NCI-H2081 (cell line): ENCODE measurements at regions not wholly inside any gene's neighbourhood (a gene's known extent, or its start where the extent isn't known, plus 50 kb on each side); places are given as distances from the start of the nearest gene placed in this dataset.
"Not testable (repeated sequence)": the region's sequence is repeated elsewhere in the genome, so short reads cannot be mapped to it uniquely, and the experiment has no call there.

ENCODE experiments used
- DNase-seq, 2 experiments: peaks; one replicate each; lab custom pipeline; 2025; lab: John Stamatoyannopoulos, UW

- no peak for DNase-seq
Observed at GRCh38 chr20:58040447-58041290, 187.8 kb downstream of the ANKRD60 start.

DNA sequence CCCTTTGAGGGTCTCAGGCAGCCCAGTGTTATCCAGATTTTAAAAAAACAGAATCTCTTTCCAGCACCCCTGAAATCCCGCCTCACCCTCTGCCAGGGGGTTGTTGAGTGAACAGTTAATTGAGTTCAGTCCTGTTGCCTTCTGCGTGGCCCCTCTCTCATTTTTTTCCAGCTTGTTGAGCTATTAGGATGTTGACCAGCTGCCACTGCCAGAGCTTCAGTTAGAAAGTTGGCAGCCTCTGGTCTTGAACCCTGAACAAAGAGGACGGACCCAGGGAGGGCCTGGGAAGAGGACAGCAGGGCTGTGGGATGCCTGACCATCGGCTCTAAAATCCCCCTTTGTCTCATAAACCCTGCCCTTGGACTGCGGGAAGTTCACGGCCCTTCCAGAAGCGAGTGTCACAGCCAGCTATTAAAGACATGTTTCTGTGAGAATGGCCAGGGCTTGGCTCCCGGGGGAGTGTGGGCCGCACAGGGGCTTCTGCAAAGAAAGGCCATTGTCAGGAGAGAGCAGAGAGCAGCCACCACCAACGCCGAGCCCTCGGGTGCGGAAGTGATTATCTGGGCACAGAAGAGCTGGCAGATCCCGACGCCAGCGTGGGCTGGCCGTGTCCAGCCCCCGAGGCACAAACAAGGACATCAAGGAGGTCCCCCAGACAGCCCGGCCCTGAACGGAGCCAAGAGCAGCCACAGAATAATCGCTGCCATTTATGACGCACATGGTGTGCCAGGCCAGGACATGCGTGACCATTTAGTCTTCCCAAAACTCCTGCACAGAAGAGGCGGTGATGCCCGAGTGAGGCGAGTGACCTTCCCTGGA lies 189.0 kb downstream of the ANKRD60 start:
- DNase-seq = no peak

DNA sequence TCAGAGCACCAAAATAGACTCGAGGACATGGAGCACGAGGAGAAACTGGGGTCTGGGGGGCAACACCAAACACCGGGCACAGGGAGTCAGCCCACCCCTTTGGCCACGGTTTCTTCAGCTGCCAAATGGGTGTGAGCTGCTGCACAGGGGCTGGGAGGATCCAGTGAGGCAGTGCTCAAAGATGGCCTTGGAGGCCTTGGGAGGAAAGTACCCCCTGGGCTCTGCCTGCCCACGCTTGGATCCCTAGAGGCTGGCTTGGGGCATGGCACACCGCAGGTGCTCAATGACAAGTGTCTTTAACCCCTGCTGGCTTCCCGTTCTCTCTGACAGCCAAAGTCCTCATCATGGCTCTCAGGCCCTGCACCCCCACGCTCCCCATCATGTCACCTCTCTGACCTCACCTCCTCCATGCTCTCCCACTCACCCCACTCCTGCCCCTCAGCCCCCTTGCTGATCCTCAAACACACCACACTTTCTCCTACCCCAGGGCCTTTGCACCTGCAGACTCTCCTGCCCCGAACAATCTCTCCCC lies 190.3 kb downstream of the ANKRD60 start:
- DNase-seq = no peak

DNA sequence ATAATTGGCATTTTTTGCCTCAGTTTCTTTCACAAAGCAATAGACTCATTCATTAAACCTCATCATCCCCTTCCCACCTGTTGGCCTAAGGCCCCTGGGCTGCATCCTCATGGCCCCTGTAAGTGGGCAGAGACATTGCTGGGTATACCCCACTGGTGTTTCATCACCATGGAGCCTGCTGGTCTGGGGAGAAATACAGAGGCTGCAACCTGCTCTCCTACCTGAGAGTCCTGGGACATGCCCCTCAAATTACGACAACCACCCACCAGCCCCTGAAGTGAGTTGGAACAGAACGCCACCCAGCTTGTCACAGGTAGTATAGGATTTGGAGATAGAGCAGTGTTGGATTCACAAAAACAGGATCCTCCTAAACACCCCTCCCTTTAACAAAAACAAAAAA lies 190.8 kb downstream of the ANKRD60 start:
- DNase-seq = no peak

- DNase-seq = no peak
Observed at GRCh38 chr20:58033026-58033536, 195.4 kb downstream of the ANKRD60 start.

GRCh38 chr20:58032599-58032998 lies 195.9 kb downstream of the ANKRD60 start:
- DNase-seq = no peak

GRCh38 chr20:58031350-58031749 lies 197.1 kb downstream of the ANKRD60 start:
- DNase-seq = not testable (repeated sequence)

DNA sequence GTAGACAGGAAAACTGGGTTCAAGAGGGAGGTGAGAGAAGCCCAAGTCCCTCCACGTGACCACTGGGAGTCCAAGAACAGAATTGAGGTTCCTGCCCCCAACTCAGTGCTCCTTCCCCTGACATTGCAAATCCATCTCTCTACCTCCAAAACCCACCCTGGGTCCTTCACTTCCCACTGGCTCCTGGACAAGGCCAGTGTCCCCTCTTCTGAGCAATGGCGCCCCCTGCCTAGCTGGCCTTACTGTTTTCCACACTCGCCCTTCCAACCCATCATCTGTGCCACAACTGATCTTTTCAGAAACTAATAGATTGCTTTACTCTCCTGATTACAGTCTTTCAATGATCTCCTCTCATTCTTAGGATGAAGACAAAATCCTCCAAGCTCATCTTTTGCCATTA lies 200.3 kb downstream of the ANKRD60 start:
- no peak for DNase-seq

DNA sequence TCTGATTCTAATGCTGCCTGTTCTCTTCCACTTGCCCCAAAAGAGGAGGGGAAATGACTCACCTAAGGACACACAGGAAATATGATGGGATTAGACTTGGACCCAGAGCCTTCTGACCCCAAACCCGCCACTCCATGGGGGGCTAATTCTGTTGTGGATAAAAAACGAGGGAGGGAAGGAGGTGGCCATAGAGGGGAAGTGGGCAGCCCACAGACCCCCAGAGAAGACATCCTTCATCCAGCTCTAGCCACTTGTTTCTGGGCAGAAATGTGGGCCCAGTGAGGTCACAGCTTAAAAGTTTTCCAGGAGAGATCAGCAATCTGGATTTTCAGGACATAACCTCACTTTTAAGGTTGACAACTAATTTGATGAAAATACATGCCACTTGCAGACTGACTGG lies 202.1 kb downstream of the ANKRD60 start:
- no peak for DNase-seq

DNA sequence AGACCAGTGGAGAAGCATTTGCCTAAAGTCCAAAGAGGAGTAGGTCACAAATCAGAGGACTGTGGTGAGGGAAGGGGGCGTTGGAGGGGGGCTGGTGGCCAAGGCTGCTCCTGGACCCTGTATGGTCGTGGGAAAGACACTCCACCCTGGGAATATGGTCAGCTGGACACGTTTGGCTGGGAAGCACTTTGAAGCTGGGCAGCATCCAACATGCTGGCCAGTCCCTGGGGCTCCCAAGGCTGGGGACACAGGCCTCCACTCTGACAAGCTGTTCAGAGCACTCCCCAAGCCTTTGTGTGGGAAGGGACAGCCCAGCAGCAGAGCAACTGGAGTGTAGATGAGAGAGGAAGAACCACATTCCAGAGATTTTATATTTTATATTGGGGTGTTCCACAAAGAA lies 203.2 kb downstream of the ANKRD60 start:
- DNase-seq = no peak

- DNase-seq = no peak
Observed at GRCh38 chr20:58024241-58024721, 204.2 kb downstream of the ANKRD60 start.

GRCh38 chr20:58023781-58024180 lies 204.7 kb downstream of the ANKRD60 start:
- no peak for DNase-seq

DNA sequence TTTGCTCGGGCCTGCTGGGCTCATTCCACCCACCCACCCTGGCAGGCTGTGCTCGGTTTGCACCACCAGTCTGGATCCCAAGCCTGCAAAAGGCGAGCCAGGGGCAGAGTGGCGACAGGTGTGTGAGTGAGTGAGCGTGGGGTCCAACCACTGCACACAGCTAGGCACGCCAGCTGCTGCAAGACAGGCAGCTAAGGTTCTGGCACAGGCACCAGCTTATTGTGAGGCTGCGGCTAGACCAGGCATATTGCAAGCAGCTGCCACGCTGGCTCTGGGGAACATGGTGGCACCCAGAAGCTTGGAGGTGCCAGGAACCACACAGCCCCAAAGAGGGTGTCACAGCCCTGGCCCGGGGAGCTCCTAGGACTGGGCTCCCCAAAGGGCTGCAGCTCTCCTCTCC lies 205.1 kb downstream of the ANKRD60 start:
- DNase-seq = no peak

DNA sequence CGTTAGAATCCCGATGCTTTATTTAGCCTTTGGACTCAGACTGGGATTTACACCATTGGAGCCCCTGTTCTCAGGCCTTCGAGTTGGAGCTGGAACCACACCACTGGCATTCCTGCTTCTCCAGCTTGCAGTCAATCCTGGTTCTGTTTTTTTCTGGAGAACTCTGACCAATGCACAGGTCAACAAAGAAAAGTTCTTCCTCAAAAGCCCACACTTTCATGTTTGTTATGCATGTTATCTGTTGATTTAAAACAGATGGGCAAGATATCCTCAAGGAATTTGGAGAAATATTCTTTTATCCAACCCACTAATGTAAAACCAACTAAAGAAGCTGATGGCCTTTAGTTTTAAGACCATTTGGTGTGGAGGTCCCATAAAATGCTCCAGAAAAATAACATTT lies 205.7 kb downstream of the ANKRD60 start:
- DNase-seq = no peak

DNA sequence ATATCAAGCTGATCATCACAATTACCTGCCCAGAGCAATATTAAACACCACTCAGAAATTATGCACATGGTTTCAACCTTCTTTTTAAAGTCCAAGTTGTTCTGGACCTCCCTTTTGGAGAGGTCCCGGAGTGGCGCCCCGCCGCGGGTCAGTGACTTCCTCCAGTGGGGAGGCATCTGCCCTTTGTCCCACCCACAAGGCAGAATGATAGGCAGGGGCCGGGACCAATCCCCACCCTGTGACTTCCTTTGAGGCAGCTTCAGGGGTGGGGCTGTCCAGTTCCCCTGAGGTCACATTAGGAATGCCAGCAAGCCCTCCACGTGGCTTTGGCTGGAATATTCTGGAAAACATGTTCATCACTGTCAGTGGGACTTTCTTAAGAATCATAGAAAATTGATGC lies 207.0 kb downstream of the ANKRD60 start:
- DNase-seq = no peak

DNA sequence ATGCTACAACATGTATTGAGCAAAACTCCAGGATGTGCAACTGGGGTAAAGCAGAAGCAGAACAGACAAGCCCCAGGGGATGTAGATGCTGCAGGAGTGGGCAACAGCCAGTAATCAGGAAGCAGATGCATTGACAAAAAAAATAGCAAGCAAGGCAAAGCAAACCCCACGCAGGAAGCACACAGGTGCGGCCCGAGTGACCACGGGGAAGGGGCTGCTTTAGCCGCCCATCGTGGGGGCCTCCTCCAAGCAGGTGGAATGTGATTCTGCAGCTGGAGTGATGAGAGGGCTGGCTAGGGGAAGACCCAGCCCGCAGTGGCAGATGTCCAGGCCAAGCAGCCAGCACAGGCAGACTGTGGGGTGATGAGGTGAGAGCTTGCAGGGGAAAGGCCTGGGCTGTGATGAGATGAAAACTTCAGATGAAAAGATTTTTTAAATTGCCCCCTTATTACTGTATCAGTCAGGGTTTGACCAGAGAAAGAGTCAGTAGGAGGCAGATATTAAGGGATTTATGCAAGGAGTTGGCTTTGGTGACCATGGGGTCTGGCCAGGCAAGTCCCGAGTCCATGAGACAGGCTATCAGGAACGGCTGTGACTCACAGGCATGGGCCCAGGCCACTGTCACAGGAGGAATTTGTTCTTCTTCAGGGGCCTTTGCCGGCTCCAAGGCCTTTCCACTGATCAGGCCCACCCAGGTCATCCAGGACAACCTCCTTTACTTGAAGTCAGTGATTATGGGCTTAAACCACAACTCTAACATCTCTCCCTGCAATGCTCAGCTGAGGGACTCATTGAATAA lies 207.6 kb downstream of the ANKRD60 start:
- no peak for DNase-seq

- DNase-seq = no peak
Observed at GRCh38 chr20:58019850-58020625, 208.4 kb downstream of the ANKRD60 start.

GRCh38 chr20:58019027-58019849 lies 209.2 kb downstream of the ANKRD60 start:
- DNase-seq = no peak

GRCh38 chr20:58018590-58018989 lies 209.9 kb downstream of the ANKRD60 start:
- DNase-seq = no peak

DNA sequence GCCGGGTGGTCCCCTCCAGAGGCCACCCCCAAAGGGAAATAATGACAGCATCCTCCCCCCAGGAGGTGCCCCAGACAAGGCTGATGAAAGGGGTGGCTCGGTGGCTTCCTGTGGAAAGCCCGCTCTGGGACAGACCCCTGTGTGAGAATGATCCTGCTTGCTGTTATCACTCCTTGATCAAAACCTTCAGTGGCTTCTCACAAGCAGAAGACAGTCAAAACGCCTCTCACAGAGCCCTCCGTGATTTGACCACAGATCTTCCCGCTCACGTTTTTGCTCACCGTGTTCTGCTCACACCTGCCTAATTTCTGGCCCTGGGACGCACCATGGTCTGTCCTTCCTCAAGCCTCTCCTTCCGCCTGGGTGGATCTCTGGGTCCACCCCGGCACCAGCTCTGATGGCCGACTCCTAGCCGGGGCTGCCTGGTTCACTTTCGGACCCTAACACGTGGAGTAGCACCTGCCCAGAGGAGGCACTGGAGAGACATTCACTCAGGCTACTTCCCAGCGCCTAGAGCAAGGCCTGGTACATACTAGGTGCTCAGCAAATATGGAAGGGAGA lies 210.4 kb downstream of the ANKRD60 start:
- no peak for DNase-seq
